GM03348 (cell line): ENCODE measurements at regions not wholly inside any gene's neighbourhood (a gene's known extent, or its start where the extent isn't known, plus 50 kb on each side); places are given as distances from the start of the nearest gene placed in this dataset.

ENCODE experiments used
- DNase-seq: peaks from one replicate; pipeline ENCODE4 v3.0.0; 2012; ENCODE audit warnings: low spot score

- DNase-seq = no peak
These were observed 266.1 kb upstream of the TMTC4 start for GRCh38 chr13:100940658-100941057.

- no peak for DNase-seq
These were observed 259.2 kb upstream of the TMTC4 start for GRCh38 chr13:100933841-100934240.

GRCh38 chr13:100922599-100922998, 248.0 kb upstream of the TMTC4 start:
- no peak for DNase-seq

DNA sequence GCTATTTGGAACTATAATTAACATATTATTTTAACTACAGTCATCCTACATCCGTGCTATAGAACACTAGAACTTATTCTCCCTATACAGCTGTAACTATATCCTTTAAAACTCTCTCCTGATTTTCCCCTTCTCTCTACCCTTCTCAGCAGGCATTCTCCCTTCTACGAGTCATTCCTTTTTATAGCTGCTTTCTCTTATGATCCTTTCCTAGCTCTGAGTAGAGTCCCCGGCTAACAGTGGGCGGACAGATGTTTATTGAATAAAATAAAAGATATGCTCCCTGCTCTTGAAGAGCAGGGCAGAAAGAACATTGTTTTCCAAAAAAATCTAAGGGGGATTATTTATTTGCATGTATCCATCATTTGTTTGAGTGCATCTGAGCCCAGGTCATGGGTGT, 246.5 kb upstream of the TMTC4 start:
- DNase-seq = no peak

- no peak for DNase-seq
These were observed 242.4 kb upstream of the TMTC4 start for GRCh38 chr13:100917011-100917410.

DNA sequence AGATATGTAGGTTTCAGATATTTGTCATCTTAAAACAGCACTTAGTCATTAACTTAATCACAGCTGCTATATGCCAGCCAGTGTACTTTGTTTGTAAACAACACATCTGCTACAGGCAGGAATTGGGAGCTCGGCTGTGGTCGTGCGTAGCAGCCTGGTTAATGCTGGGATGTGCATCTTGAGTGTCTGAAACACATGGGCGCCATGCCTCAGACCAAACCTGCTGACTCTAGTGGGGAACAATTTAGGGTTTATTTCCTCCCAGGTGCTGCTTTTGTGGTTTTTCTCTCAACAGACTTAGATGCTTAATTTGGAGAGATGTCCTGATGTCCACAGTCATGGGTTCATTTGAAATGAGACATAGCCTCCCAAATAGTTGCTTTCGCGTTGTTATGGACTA, 238.5 kb upstream of the TMTC4 start:
- DNase-seq = no peak

DNA sequence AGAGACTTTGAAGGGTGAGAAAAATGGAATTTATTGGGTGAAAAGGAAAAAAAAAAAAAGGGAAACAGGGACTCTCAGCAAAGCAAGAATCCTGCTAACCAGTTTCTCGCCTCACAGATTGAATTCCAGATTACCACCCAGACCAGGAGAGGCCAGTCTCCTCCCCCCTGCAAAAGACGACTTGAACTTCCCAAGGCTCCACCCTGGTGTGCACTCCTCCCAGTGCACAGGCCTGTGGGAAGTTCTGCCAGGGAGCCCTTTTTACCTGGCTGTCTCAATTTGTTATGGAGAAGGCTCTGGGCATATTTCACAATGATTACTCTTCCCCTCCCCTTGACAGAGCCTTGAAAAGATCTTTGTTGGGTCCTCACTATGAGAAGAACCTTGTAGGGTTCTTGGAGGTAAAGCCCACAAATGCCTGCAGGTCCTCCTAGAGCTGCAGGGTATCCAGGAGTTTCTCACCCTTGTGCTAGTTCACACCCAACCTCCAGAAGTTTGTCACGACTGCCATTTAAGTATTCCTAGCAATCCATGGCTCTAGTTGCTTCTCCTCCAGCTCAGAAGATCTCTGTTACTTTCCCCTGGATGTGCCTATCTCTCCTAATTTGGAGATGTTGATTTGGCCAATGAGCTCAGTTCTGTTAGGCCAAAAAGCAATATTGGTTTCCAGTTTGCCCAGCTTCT, 229.8 kb upstream of the TMTC4 start:
- no peak for DNase-seq

GRCh38 chr13:100899720-100900316, 225.2 kb upstream of the TMTC4 start:
- DNase-seq = no peak

GRCh38 chr13:100898431-100898830, 223.8 kb upstream of the TMTC4 start:
- DNase-seq = no peak

GRCh38 chr13:100895651-100896050, 221.1 kb upstream of the TMTC4 start:
- DNase-seq = no peak

DNA sequence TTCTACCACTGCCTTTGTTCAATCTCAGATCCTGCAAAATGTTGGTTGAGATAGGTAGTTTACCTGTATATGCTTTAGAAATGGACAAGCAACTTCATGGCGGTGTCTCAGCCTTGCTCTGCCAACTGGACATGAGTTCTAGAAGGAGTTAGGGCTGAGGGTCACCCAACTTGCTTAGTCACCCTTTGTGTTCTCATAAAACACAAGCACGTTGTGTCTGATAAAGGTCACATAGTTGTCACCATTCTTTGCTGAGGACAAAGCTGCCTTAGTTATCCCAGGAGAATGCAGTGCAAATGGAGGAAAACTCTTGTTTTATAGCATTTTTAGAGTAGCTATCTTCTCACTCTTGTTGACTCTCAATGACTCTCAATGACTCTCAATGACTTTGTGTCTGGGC, 218.4 kb upstream of the TMTC4 start:
- no peak for DNase-seq

GRCh38 chr13:100890645-100891044, 216.1 kb upstream of the TMTC4 start:
- no peak for DNase-seq

GRCh38 chr13:100887729-100888151, 213.1 kb upstream of the TMTC4 start:
- DNase-seq = peak; percentile 14

GRCh38 chr13:100883453-100883852, 208.9 kb upstream of the TMTC4 start:
- no peak for DNase-seq

- peak; percentile 39 for DNase-seq
These were observed 206.8 kb upstream of the TMTC4 start for GRCh38 chr13:100881291-100881864.

- DNase-seq = no peak
These were observed 205.6 kb upstream of the TMTC4 start for GRCh38 chr13:100880166-100880565.

DNA sequence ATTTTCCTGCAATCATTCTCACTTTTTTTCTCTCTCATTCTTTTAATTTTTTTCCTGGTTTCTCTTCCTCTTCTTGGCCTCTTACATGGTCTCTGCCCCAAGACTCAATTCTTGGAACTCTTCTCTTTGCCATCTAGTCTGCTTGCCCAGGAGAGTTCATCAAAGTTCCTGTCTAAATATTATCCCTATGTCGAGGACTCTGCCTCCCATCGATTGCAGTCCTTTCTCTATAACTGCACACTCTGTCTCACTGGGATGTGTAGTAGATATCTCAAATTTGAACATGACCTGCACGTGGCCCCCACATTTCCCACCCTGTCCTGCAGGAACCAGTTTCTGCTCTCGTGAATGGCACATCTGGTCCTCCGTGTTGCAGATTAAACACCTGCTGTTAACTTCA, 204.7 kb upstream of the TMTC4 start:
- no peak for DNase-seq

DNA sequence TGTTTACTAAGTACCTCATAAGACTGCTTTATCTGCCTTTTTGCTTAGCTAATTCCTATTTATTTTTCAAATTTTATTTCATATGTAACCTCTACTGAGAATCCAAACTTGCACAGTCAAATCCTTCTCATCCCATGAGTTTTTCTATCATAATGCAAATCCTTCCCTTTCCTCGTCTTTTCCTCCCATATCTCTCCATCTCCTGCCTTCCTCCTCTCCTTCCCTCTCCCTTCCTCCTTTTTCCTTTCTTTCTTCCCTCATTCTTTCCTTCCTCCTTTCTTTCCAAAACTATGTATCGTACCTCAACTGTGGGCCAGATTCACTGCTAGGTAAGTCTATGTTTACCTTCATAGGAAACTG, 201.4 kb upstream of the TMTC4 start:
- DNase-seq = no peak

- peak; percentile 68 for DNase-seq
These were observed 200.9 kb upstream of the TMTC4 start for GRCh38 chr13:100875392-100876043.

GRCh38 chr13:100872761-100873160, 198.2 kb upstream of the TMTC4 start:
- no peak for DNase-seq

DNA sequence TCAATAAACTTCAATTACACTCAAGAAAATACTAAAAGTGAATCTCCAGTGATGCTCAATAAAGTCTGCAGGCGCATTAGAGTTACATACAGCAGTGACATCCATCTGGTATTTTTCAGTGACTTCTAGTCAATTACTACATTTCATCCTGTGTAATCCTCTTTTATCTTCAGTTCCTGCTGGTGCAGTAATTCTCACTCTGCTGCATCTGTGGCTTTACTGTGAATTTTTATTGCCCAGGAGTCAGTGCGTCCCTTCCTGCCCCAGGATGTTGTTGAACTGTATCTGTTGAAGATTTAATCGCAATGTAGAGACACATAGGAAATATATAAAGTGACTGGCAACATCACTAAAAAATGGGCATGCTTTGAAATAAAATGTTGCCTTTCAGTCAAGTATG, 196.3 kb upstream of the TMTC4 start:
- no peak for DNase-seq

DNA sequence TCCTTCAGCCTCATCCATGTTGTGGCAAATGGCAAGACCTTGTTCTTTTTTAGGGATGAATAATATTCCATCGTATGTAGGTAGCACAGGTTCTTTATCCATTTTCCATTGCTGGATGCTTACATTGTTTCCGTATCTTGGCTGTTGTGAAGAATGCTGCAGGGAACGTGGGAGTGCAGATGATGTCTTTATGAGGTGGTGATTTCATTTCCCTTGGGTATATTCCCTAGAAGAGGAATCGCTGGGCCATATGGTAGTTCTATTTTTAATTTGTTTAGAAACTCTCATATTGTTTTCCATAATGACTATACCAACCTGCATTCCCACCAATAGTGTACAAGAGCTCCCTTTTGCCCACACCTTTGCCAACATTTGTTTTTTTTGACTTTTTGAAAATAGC, 186.3 kb upstream of the TMTC4 start:
- no peak for DNase-seq

- DNase-seq = no peak
These were observed 185.3 kb upstream of the TMTC4 start for GRCh38 chr13:100859861-100860260.
